Upper lobe of right lung (tissue), 1 donor: ENCODE measurements at regions not wholly inside any gene's neighbourhood (a gene's known extent, or its start where the extent isn't known, plus 50 kb on each side); places are given as distances from the start of the nearest gene placed in this dataset.
"Not testable (repeated sequence)": the region's sequence is repeated elsewhere in the genome, so short reads cannot be mapped to it uniquely, and the experiment has no call there.

Source experiments
- ATAC-seq: fragments of 200-7000 bp; cut with Tn5 transposase; one replicate; pipeline ENCODE4 v1.9.1; 2020; ENCODE audit warnings: mild to moderate bottlenecking, moderate library complexity
- DNase-seq: peaks from one replicate; pipeline ENCODE4 v3.0.0-alpha.2; 2020
- H3K27ac ChIP-seq: fragments of 200-600 bp; one replicate; pipeline ENCODE4 v1.8.0; 2022
- H3K27me3 ChIP-seq: fragments of 200-600 bp; one replicate; pipeline ENCODE4 v1.8.0; 2022; ENCODE audit warnings: mild to moderate bottlenecking
- H3K36me3 ChIP-seq: fragments of 200-600 bp; one replicate; pipeline ENCODE4 v1.8.0; 2022
- H3K4me1 ChIP-seq: fragments of 200-600 bp; one replicate; pipeline ENCODE4 v1.8.0; 2022
- H3K4me3 ChIP-seq: fragments of 200-600 bp; one replicate; pipeline ENCODE4 v1.8.0; 2022; ENCODE audit warnings: mild to moderate bottlenecking
- H3K9me3 ChIP-seq: fragments of 200-600 bp; one replicate; pipeline ENCODE4 v1.8.0; 2022
- CTCF ChIP-seq: fragments of 200-600 bp; IDR thresholded peaks from one replicate; pipeline ENCODE4 v1.8.0; 2022; ENCODE audit warnings: antibody characterized with exemption
- intact Hi-C: fragments of 100-400 bp; cut with DNase I; formaldehyde crosslinking; loops from one replicate; pipeline ENCODE4 v1.11.0; 2022
- donor health status: DM: no; HTN: yes; CAD: no; lungs with severe emphysema.

GRCh38 chr18:39235118-39235719 is 1669.6 kb upstream of the CELF4 start:
- H3K27ac ChIP-seq = no peak overlapping the region
- intact Hi-C loops = no loop called here
- DNase-seq = no peak
- TF ChIP-seq CTCF = no peak
- H3K4me3 ChIP-seq = no peak overlapping the region
- ATAC-seq = peak; percentile 36
- H3K9me3 ChIP-seq = no peaks in the 10 kb centered on the region
- no peaks in the 10 kb centered on the region for H3K4me1 ChIP-seq
- no peaks in the 10 kb centered on the region for H3K36me3 ChIP-seq
- H3K27me3 ChIP-seq = no peaks in the 10 kb centered on the region

GRCh38 chr18:39232937-39233336 is 1667.3 kb upstream of the CELF4 start:
- Histone ChIP-seq H3K27me3 (no peaks in the 10 kb centered on the region), H3K4me1 (no peaks in the 10 kb centered on the region), H3K27ac (no peak overlapping the region), H3K36me3 (no peaks in the 10 kb centered on the region), H3K9me3 (no peaks in the 10 kb centered on the region), H3K4me3 (no peak overlapping the region)
- ATAC-seq = no peak
- no peak for DNase-seq
- intact Hi-C loops = no loop called here
- TF ChIP-seq CTCF = no peak

GRCh38 chr18:39232490-39232889 is 1666.9 kb upstream of the CELF4 start:
- no peak for DNase-seq
- Histone ChIP-seq H3K9me3 (no peaks in the 10 kb centered on the region), H3K27ac (no peak overlapping the region), H3K36me3 (no peaks in the 10 kb centered on the region), H3K4me1 (no peaks in the 10 kb centered on the region), H3K27me3 (no peaks in the 10 kb centered on the region), H3K4me3 (no peak overlapping the region)
- ATAC-seq = no peak
- intact Hi-C loops = no loop called here
- no peak for TF ChIP-seq CTCF

GRCh38 chr18:39230086-39230803 is 1664.6 kb upstream of the CELF4 start:
- no peak for ATAC-seq
- no peaks in the 10 kb centered on the region for H3K4me1 ChIP-seq
- H3K27ac ChIP-seq = no peak overlapping the region

GRCh38 chr18:39227769-39228168 is 1662.2 kb upstream of the CELF4 start:
- DNase-seq, H3K27me3 ChIP-seq, H3K4me1 ChIP-seq, H3K9me3 ChIP-seq, H3K4me3 ChIP-seq, ATAC-seq, H3K36me3 ChIP-seq, H3K27ac ChIP-seq, intact Hi-C loops: not testable (repeated sequence)

More at GRCh38 chr18:39230086-39230803, 1664.6 kb upstream of the CELF4 start:
- no peak for TF ChIP-seq CTCF
- H3K4me3 ChIP-seq = no peak overlapping the region
- intact Hi-C loops = no loop called here
- H3K36me3 ChIP-seq = no peaks in the 10 kb centered on the region
- H3K27me3 ChIP-seq = no peaks in the 10 kb centered on the region
- no peak for DNase-seq
- H3K9me3 ChIP-seq = no peaks in the 10 kb centered on the region

GRCh38 chr18:39225373-39225772 is 1659.8 kb upstream of the CELF4 start:
- H3K27ac ChIP-seq = no peak overlapping the region
- DNase-seq (no peak), ATAC-seq (no peak)
- no peaks in the 10 kb centered on the region for H3K9me3 ChIP-seq
- H3K36me3 ChIP-seq = no peaks in the 10 kb centered on the region
- TF ChIP-seq CTCF = no peak
- H3K4me3 ChIP-seq = no peak overlapping the region
- H3K27me3 ChIP-seq = no peaks in the 10 kb centered on the region
- intact Hi-C loops = no loop called here
- H3K4me1 ChIP-seq = no peaks in the 10 kb centered on the region
